IPS-15b (cell line): ENCODE measurements at regions not wholly inside any gene's neighbourhood (a gene's known extent, or its start where the extent isn't known, plus 50 kb on each side); places are given as distances from the start of the nearest gene placed in this dataset.
A peak's percentile ranks its signal among the peaks of the same experiment; 100 is the strongest.

Experiments used
- H3K27me3 ChIP-seq: one replicate; pipeline ENCODE4 v1.6.1; 2013; ENCODE audit warnings: low read length; ENCODE audit not compliant: control insufficient read depth, insufficient read depth
- H3K36me3 ChIP-seq: one replicate; pipeline ENCODE4 v1.6.1; 2013; ENCODE audit warnings: low read length; ENCODE audit not compliant: control insufficient read depth, insufficient read depth
- H3K4me1 ChIP-seq: one replicate; pipeline ENCODE4 v1.6.1; 2013; ENCODE audit warnings: mild to moderate bottlenecking, low read length; ENCODE audit not compliant: control insufficient read depth, insufficient read depth
- H3K4me3 ChIP-seq: one replicate; pipeline ENCODE4 v1.5.1; 2013; ENCODE audit warnings: low read depth, low read length
- H3K9ac ChIP-seq: one replicate; pipeline ENCODE4 v1.6.1; 2013; ENCODE audit warnings: low read depth, mild to moderate bottlenecking, low read length
- H3K9me3 ChIP-seq: one replicate; pipeline ENCODE4 v1.6.1; 2013; ENCODE audit warnings: mild to moderate bottlenecking, low read length; ENCODE audit not compliant: control insufficient read depth, insufficient read depth

- Histone ChIP-seq H3K9me3 (no peaks in the 10 kb centered on the region), H3K27me3 (peaks cover 2% of the 10 kb centered on the region), H3K4me1 (no peaks in the 10 kb centered on the region), H3K4me3 (no peak overlapping the region), H3K9ac (no peak overlapping the region), H3K36me3 (no peaks in the 10 kb centered on the region)
These were observed 102.2 kb downstream of the DACT2 start for GRCh38 chr6:168217216-168217879.

- H3K9me3 ChIP-seq: no peaks in the 10 kb centered on the region
- no peaks in the 10 kb centered on the region for H3K36me3 ChIP-seq
- H3K4me3 ChIP-seq: no peak overlapping the region
- H3K27me3 ChIP-seq: peaks cover 2% of the 10 kb centered on the region
- no peak overlapping the region for H3K9ac ChIP-seq
- H3K4me1 ChIP-seq: no peaks in the 10 kb centered on the region
These were observed 102.8 kb downstream of the DACT2 start for GRCh38 chr6:168216751-168217191.

GRCh38 chr6:168216117-168216516 lies 103.5 kb downstream of the DACT2 start:
- Histone ChIP-seq H3K9me3 (no peaks in the 10 kb centered on the region), H3K4me3 (no peak overlapping the region), H3K27me3 (peaks cover 2% of the 10 kb centered on the region), H3K36me3 (no peaks in the 10 kb centered on the region), H3K9ac (no peak overlapping the region), H3K4me1 (no peaks in the 10 kb centered on the region)

DNA sequence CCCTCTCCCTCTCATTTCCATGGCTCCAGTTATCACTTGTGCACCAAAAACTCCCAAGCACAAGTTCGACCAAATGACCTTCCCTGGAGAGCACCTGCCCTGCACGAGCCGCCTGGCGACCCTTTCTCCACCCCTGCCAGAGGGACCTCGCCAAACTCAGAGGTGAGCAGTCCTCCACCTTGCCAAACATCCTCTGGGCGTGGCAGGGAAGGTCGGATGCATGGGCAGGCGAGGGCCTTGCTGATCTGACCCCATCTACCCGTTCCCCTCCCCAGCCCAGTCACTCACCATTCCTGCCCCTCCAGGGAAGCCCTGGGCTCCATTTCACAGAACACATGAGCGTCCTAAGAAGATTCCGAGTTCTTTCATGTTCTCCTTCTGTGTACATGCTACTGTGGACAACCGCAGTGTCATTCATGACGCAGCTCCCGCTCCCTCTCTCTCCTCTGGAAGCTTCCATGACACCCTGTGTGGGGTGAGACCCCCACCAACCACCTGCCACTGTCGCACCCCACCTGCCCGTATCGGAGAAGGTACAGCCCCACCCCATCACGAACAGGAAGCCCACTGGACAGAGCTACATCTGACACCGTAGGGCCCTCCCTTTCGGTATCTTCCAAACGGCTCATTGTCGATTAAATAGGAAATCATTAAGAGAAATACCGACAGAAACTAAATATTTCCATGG lies 104.3 kb downstream of the DACT2 start:
- no peaks in the 10 kb centered on the region for H3K4me1 ChIP-seq
- no peak overlapping the region for H3K4me3 ChIP-seq
- H3K36me3 ChIP-seq: no peaks in the 10 kb centered on the region
- H3K9ac ChIP-seq: no peak overlapping the region
- no peaks in the 10 kb centered on the region for H3K9me3 ChIP-seq
- H3K27me3 ChIP-seq: peaks cover 2% of the 10 kb centered on the region

- Histone ChIP-seq H3K36me3 (no peaks in the 10 kb centered on the region), H3K4me1 (peaks cover 4% of the 10 kb centered on the region), H3K4me3 (no peak overlapping the region), H3K9me3 (no peaks in the 10 kb centered on the region), H3K27me3 (peaks cover 6% of the 10 kb centered on the region), H3K9ac (no peak overlapping the region)
These were observed 104.9 kb downstream of the DACT2 start for GRCh38 chr6:168214586-168215104.

DNA sequence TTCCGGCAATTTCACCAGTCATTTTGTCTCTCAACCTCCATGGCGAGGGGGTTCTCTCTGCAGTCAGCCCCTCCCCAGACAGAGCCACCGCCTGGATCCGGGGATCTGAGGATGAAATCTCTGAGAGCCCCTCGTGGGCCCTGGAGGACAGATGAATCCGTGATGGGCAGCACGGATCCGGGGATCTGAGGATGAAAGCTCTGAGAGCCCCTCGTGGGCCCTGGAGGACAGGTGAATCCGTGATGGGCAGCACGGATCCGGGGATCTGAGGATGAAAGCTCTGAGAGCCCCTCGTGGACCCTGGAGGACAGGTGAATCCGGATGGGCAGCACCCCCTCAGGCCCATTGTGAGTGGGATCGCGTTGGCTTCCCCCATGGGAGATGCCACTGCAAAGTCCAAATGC lies 106.5 kb downstream of the DACT2 start:
- no peak overlapping the region for H3K4me3 ChIP-seq
- H3K36me3 ChIP-seq: no peaks in the 10 kb centered on the region
- peaks cover 5% of the 10 kb centered on the region for H3K4me1 ChIP-seq
- H3K9ac ChIP-seq: no peak overlapping the region
- H3K27me3 ChIP-seq: peaks cover 4% of the 10 kb centered on the region
- no peaks in the 10 kb centered on the region for H3K9me3 ChIP-seq

DNA sequence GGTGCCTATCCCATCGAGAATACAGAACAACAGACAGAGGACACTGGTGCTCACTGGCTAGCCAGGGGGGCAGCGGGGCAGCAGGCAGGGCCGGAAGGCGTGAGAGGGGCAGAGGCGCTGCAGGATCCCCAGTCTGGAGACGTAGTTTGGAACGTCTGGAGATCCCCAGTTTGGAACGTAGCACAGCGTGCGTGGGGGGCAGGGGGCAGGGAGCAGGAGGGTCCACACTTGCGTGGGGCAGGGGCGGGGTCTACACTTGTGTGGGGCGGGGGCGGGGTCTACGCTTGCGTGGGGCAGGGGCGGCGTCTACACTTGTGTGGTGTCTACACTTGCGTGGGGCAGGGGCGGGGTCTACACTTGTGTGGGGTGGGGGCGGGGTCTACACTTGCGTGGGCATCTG lies 107.2 kb downstream of the DACT2 start:
- H3K4me1 ChIP-seq: peaks cover 5% of the 10 kb centered on the region
- H3K9ac ChIP-seq: no peak overlapping the region
- no peaks in the 10 kb centered on the region for H3K9me3 ChIP-seq
- H3K4me3 ChIP-seq: no peak overlapping the region
- no peaks in the 10 kb centered on the region for H3K36me3 ChIP-seq
- peaks cover 4% of the 10 kb centered on the region for H3K27me3 ChIP-seq

- Histone ChIP-seq H3K4me3 (no peak overlapping the region), H3K9me3 (no peaks in the 10 kb centered on the region), H3K4me1 (peaks cover 5% of the 10 kb centered on the region), H3K36me3 (no peaks in the 10 kb centered on the region), H3K27me3 (peaks cover 7% of the 10 kb centered on the region), H3K9ac (no peak overlapping the region)
These were observed 107.9 kb downstream of the DACT2 start for GRCh38 chr6:168211681-168212080.

DNA sequence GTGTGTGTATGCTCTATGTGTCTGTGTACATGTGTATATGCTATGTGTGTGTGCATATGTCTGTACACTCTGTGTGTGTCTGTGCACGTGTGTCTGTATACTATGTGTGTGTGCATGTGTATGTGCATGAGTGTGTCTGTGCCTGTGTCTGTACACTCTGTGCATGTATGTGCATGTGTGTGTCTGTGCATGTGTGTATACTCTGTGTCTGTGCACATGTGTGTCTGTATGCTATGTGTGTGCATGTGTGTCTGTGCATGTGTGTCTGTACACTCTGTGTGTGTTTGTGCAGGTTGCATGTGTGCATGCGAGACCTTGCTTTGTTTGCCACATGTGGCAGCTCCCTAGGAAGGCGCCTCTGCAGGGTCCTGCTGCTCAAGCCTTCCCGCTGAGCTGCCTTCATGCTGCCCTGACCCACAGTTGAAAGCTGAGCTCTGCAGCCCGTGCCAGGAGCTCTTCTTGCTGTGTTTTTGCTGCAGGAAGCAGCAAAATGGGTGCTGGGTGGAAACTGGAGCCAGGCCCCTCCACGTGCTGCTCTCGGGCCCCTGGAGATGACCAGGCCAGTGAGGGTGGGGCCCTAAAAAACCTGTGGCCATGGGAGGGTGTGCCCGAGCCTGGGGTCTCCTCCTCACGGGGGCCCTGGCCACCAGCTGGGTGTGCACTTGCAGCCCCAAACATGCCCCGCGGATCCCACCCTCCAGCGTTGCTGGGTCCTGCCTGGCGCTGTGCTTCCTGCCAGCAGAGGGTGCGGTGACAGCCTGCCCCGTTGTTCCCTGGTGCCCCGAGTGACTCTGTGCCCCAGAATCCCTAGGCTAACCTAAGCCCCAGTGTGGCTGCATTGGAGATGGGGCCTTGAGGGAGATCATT lies 109.1 kb downstream of the DACT2 start:
- no peak overlapping the region for H3K4me3 ChIP-seq
- H3K36me3 ChIP-seq: no peaks in the 10 kb centered on the region
- no peak overlapping the region for H3K9ac ChIP-seq
- H3K27me3 ChIP-seq: peaks cover 7% of the 10 kb centered on the region
- H3K4me1 ChIP-seq: peaks cover 5% of the 10 kb centered on the region
- H3K9me3 ChIP-seq: no peaks in the 10 kb centered on the region

DNA sequence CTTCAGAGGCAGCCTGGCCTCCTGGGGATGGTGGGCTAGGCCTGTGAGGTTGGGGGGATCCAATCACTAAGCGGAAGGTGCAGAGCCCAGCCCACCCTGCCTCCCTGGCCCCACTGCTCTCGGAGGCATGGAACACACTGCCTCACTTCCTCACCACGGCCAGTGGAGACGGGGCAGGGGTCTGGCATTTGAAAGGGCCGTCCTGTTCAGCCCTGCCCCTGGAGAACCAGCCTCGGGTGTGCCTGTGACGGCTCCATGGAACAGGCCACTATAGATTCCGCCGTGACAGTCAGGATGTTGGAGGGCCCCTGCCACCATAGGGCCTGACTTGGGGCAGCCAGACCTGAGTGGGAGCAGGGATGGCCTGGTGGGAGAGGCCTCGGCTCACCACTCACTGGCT lies 110.2 kb downstream of the DACT2 start:
- H3K4me3 ChIP-seq: peak overlapping the region; percentile 13
- H3K9me3 ChIP-seq: no peaks in the 10 kb centered on the region
- no peak overlapping the region for H3K9ac ChIP-seq

DNA sequence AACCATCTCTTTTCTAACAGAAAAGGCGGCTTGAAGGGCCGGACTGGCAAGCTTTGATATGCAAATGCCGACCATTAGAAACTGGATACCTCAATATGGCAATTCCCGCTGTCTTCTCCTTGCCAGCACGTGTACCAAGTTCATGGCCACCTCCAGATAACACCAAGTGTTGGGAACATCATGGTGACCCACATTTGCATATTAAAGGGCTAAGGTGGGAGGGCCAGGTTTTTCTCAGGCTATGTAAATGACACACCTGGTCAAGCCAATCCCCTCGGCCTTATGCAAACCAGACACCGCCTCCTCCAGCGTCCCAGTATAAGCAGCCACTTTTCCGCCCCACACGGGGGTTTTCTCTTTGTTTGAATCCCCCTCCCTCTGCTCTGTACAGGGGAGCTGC lies 110.7 kb downstream of the DACT2 start:
- H3K9ac ChIP-seq: no peak overlapping the region
- peaks cover 7% of the 10 kb centered on the region for H3K27me3 ChIP-seq
- H3K4me1 ChIP-seq: peaks cover 5% of the 10 kb centered on the region
- H3K36me3 ChIP-seq: no peaks in the 10 kb centered on the region
- H3K4me3 ChIP-seq: no peak overlapping the region
- no peaks in the 10 kb centered on the region for H3K9me3 ChIP-seq

More for the DNA sequence above, 110.2 kb downstream of the DACT2 start:
- Histone ChIP-seq H3K4me1 (peaks cover 5% of the 10 kb centered on the region), H3K27me3 (peaks cover 7% of the 10 kb centered on the region), H3K36me3 (no peaks in the 10 kb centered on the region)
